Amygdala (tissue), 56 donors: ENCODE measurements at regions not wholly inside any gene's neighbourhood (a gene's known extent, or its start where the extent isn't known, plus 50 kb on each side); places are given as distances from the start of the nearest gene placed in this dataset.
"Not testable (repeated sequence)": the region's sequence is repeated elsewhere in the genome, so short reads cannot be mapped to it uniquely, and the experiment has no call there.

Experiments used
- DNase-seq, 56 donors: peaks; one replicate each; lab custom pipeline; 2025; lab: John Stamatoyannopoulos, UW

GRCh38 chr2:49687918-49688317 is 533.6 kb upstream of the FSHR start:
- DNase-seq, result no peak

GRCh38 chr2:49686897-49687442 is 532.7 kb upstream of the FSHR start:
- DNase-seq, result no peak

GRCh38 chr2:49686291-49686690 is 532.0 kb upstream of the FSHR start:
- DNase-seq, result no peak

GRCh38 chr2:49677227-49677626 is 522.9 kb upstream of the FSHR start:
- no peak for DNase-seq

- DNase-seq, result no peak
These were observed 510.5 kb upstream of the FSHR start for GRCh38 chr2:49664827-49665226.

- DNase-seq, result no peak
These were observed 507.5 kb upstream of the FSHR start for GRCh38 chr2:49661809-49662208.

GRCh38 chr2:49656853-49657252 is 502.5 kb upstream of the FSHR start:
- no peak for DNase-seq

- no peak for DNase-seq
These were observed 488.8 kb upstream of the FSHR start for GRCh38 chr2:49643149-49643548.

- no peak for DNase-seq
These were observed 486.3 kb upstream of the FSHR start for GRCh38 chr2:49640630-49641029.

GRCh38 chr2:49621016-49621415 is 466.7 kb upstream of the FSHR start:
- DNase-seq, result no peak

GRCh38 chr2:49619804-49620203 is 465.5 kb upstream of the FSHR start:
- no peak for DNase-seq

- DNase-seq, result no peak
These were observed 464.2 kb upstream of the FSHR start for GRCh38 chr2:49618491-49618890.

- DNase-seq, result peak in 5 of 56 donors; percentile 2 to 16 (median 8)
These were observed 462.5 kb upstream of the FSHR start for GRCh38 chr2:49616800-49617199.

- not testable (repeated sequence) for DNase-seq
These were observed 457.5 kb upstream of the FSHR start for GRCh38 chr2:49611796-49612195.

- no peak for DNase-seq
These were observed 446.2 kb upstream of the FSHR start for GRCh38 chr2:49600524-49600923.

- DNase-seq, result no peak
These were observed 443.9 kb upstream of the FSHR start for GRCh38 chr2:49598231-49598630.

GRCh38 chr2:49585921-49586320 is 431.6 kb upstream of the FSHR start:
- no peak for DNase-seq

GRCh38 chr2:49582946-49583345 is 428.6 kb upstream of the FSHR start:
- no peak for DNase-seq

- no peak for DNase-seq
These were observed 422.7 kb upstream of the FSHR start for GRCh38 chr2:49577041-49577440.

GRCh38 chr2:49569176-49569575 is 414.9 kb upstream of the FSHR start:
- no peak for DNase-seq

- DNase-seq, result peak in 2 of 56 donors; percentile 14 to 21
These were observed 413.7 kb upstream of the FSHR start for GRCh38 chr2:49567811-49568600.

- no peak for DNase-seq
These were observed 412.7 kb upstream of the FSHR start for GRCh38 chr2:49567021-49567420.
